ENCODE measurements at regions not wholly inside any gene's neighbourhood (a gene's known extent, or its start where the extent isn't known, plus 50 kb on each side); places are given as distances from the start of the nearest gene placed in this dataset.
A peak's percentile ranks its signal among the peaks of the same experiment; 100 is the strongest.
"Not testable (repeated sequence)": the region's sequence is repeated elsewhere in the genome, so short reads cannot be mapped to it uniquely, and the experiment has no call there.

GRCh38 chr20:47926731-47927130, 141.4 kb upstream of the SULF2 start:
- Histone ChIP-seq H3K79me2 (ENCODE audit: insufficient read depth, low read length) (no peaks in the 10 kb centered on the region), H3K36me3 (ENCODE audit: insufficient read depth, low read length) (no peaks in the 10 kb centered on the region), H3K9me3 (ENCODE audit: low read depth, low read length) (no peaks in the 10 kb centered on the region), H3K4me1 (ENCODE audit: insufficient read depth, low read length) (peaks cover 18% of the 10 kb centered on the region), H3K4me2 (ENCODE audit: insufficient read depth, low read length) (no peak overlapping the region), H3K27me3 (ENCODE audit: insufficient read depth, low read length) (peaks cover 21% of the 10 kb centered on the region), H4K20me1 (ENCODE audit: insufficient read depth, low read length) (no peaks in the 10 kb centered on the region), H3K4me3 (ENCODE audit: insufficient read depth, low read length) (no peak overlapping the region), H3K27ac (ENCODE audit: low read depth, low read length) (no peak overlapping the region), H2AFZ (ENCODE audit: low read length) (no peak overlapping the region)
- no peak for DNase-seq (ENCODE audit: insufficient read length, low spot score, missing footprints)
- no peak for TF ChIP-seq CTCF (IDR thresholded peaks at IDR 0.05; ENCODE audit: extremely low read depth, low read depth, low read length)

- Histone ChIP-seq H3K9me3 (ENCODE audit: low read depth, low read length) (no peaks in the 10 kb centered on the region), H3K4me3 (ENCODE audit: insufficient read depth, low read length) (no peak overlapping the region), H3K4me2 (ENCODE audit: insufficient read depth, low read length) (no peak overlapping the region), H3K79me2 (ENCODE audit: insufficient read depth, low read length) (no peaks in the 10 kb centered on the region), H2AFZ (ENCODE audit: low read length) (no peak overlapping the region), H3K4me1 (ENCODE audit: insufficient read depth, low read length) (peaks cover 22% of the 10 kb centered on the region), H3K36me3 (ENCODE audit: insufficient read depth, low read length) (no peaks in the 10 kb centered on the region), H4K20me1 (ENCODE audit: insufficient read depth, low read length) (no peaks in the 10 kb centered on the region), H3K27ac (ENCODE audit: low read depth, low read length) (no peak overlapping the region), H3K27me3 (ENCODE audit: insufficient read depth, low read length) (peaks cover 27% of the 10 kb centered on the region)
- DNase-seq (ENCODE audit: insufficient read length, low spot score, missing footprints) = no peak
- no peak for TF ChIP-seq CTCF (IDR thresholded peaks at IDR 0.05; ENCODE audit: extremely low read depth, low read depth, low read length)
Measured at GRCh38 chr20:47925593-47925992, 140.3 kb upstream of the SULF2 start.

GRCh38 chr20:47922269-47922668, 137.0 kb upstream of the SULF2 start:
- Histone ChIP-seq H3K27me3 (ENCODE audit: insufficient read depth, low read length) (peaks cover 27% of the 10 kb centered on the region), H2AFZ (ENCODE audit: low read length) (no peak overlapping the region), H3K79me2 (ENCODE audit: insufficient read depth, low read length) (no peaks in the 10 kb centered on the region), H3K9me3 (ENCODE audit: low read depth, low read length) (no peaks in the 10 kb centered on the region), H3K36me3 (ENCODE audit: insufficient read depth, low read length) (no peaks in the 10 kb centered on the region), H3K4me1 (ENCODE audit: insufficient read depth, low read length) (peaks cover 11% of the 10 kb centered on the region), H3K27ac (ENCODE audit: low read depth, low read length) (no peak overlapping the region), H3K4me2 (ENCODE audit: insufficient read depth, low read length) (peak overlapping the region; percentile 55), H4K20me1 (ENCODE audit: insufficient read depth, low read length) (no peaks in the 10 kb centered on the region), H3K4me3 (ENCODE audit: insufficient read depth, low read length) (no peak overlapping the region)
- DNase-seq (ENCODE audit: insufficient read length, low spot score, missing footprints) = peak; percentile 61
- TF ChIP-seq CTCF (IDR thresholded peaks at IDR 0.05; ENCODE audit: extremely low read depth, low read depth, low read length) = no peak

- not testable (repeated sequence) for H3K4me1 ChIP-seq (ENCODE audit: insufficient read depth, low read length); H3K27ac ChIP-seq (ENCODE audit: low read depth, low read length); H3K4me3 ChIP-seq (ENCODE audit: insufficient read depth, low read length); H4K20me1 ChIP-seq (ENCODE audit: insufficient read depth, low read length); H3K36me3 ChIP-seq (ENCODE audit: insufficient read depth, low read length); H3K9me3 ChIP-seq (ENCODE audit: low read depth, low read length); H2AFZ ChIP-seq (ENCODE audit: low read length); H3K79me2 ChIP-seq (ENCODE audit: insufficient read depth, low read length)
- DNase-seq (ENCODE audit: insufficient read length, low spot score, missing footprints) = peak; percentile 57
- Histone ChIP-seq H3K27me3 (ENCODE audit: insufficient read depth, low read length) (peaks cover 27% of the 10 kb centered on the region), H3K4me2 (ENCODE audit: insufficient read depth, low read length) (peak overlapping the region; percentile 55)
Measured at GRCh38 chr20:47921829-47922228, 136.5 kb upstream of the SULF2 start.

Measured in osteoblast (primary cell).